NCI-H526 treated with DMSO at 0.1 percent for 48 hours (cell line): ENCODE measurements at regions not wholly inside any gene's neighbourhood (a gene's known extent, or its start where the extent isn't known, plus 50 kb on each side); places are given as distances from the start of the nearest gene placed in this dataset.

Experiments used
- DNase-seq: peaks from one replicate; lab custom pipeline; 2025; lab: John Stamatoyannopoulos, UW

DNA sequence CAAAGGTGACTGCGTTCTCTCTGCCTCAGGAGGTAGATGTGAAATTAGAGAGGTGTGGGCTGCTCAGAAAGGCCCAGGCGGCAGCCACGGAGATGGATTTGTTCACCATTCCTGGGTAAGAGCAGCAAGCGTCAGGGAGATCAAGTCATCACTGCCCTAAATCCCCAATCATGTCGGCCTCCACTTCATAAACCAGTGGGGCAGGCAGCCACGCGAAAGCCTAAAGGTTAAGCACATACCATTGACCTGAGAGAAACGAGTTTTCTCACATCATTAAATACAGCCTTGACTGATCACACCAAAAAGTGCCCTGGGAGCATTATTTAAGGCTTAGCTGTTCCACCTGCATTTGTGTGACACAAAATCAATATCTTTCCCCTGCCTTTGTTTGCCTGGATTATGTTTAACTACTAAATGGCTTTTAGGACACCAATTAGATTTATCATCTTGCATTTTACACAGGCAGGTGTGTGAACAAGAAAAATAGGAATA, 50.7 kb upstream of the FOXB1 start:
- no peak for DNase-seq

DNA sequence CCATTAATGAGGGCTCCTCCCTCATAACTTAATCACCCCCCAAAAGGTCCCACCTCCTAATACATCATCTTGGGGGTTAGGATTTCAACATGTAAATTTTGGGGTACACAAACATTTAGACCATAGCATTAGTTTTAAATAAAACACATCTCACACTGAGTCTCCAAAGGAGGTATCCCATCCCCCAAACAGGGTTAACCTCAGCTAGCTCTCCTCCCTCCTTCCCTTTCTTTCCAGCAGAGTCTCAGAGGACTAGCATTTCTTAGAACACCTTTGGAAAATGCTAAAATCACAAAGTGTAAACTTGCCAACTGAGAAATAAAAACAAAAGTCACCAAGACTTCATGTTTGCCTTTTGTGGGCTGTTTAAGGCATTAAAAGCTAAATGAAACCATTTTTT, 51.2 kb upstream of the FOXB1 start:
- DNase-seq, result no peak

DNA sequence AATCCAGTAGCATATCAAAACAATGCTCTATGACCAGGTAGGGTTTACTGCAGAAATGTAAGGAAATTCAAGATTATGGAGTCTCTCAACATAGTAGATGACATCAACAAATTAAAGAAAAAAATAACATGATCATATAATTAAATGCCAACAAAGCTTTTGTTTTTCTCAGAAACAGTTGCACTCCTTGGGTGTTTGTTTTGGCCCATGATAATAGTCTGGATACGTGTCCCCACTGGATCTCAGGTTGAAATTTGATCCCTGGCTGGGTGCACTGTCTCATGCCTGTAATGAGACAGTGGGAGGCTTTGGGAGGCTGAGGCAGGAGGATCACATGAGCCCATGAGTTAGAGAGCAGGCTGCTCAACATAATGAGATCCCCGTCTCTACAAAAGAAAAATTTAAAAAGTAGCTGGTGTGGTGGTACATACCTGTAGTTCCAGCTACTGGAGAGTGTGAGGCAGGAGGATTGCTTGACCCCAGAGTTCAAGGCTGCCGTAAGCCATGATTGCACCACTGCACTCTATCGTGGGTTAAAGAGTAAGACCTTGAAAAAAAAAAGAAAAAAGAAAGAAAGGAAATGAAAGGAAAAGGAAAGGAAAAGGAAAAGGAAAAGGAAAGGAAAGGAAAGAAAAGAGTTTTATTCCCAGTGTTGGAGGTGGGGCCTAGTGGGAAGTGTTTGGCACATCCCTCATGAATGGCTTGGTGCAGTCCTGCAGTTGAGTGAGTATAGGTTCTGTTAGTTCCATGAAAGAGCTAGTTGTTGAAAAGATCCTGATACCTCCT, 53.3 kb upstream of the FOXB1 start:
- no peak for DNase-seq

DNA sequence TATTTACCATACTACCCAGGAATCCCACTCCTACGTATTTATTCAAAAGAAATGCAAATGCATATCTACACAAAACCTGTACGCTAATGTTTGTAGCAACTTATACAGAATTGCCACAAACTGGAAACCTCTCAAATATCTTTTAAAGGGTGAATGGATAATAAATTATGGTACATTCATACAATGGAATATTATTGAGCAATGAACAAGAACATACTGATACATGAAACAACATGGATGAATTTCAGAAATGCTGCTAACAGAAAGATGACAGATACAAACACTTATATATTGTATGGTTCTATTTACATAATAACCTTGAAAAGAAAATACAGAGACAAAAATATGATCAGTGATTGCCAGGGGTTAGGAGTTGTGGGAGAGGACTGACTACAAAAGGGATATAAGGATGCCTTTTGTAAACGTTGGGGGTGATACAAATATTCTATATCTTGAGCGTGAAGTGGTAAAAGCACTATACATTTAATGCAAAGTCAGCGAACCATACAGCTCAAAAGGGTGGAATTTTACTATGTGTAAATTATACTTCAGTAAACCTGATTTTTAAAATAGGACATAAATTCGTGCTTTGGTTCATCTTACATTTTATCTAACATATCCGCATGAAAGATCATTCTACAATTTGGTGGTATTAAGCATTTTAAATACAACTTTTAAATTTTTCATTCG, 55.0 kb upstream of the FOXB1 start:
- peak; percentile 11 for DNase-seq

DNA sequence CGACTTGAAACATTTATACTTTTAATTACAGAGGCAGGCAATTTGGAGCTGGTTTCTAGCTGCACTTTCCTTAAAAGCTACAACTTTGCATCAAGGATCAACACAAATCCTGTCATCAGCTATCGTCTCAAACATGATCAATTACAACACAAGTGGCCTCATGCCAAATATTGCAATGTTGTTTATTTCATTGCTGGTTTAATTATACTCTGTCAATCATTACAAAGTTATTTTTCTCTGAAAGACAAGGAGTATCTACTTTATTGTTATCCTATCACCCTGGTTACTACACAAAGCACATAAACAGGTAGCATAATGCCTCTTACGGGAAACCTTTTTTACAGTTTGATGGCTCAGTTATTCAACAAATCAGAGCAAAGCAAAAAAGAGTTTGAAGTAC, 58.0 kb upstream of the FOXB1 start:
- no peak for DNase-seq

DNA sequence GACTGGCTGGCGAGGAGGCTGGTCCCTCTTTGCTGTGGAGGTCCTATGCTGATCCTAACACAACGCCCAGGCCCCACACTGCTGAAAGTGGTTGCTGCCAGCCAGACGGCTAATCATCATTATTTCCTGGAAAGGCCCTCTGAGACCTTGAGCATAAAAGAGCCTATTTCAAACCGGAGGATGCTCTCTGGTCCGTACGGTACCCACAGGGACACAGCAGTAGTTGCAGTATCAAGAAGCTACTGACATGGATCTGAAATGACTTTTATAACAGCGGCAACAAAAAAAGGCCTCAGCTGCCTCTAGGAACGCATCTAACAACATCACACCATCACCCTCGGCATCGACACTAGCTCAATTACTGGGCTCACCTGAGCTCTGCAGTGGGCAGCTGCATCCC, 59.1 kb upstream of the FOXB1 start:
- no peak for DNase-seq

DNA sequence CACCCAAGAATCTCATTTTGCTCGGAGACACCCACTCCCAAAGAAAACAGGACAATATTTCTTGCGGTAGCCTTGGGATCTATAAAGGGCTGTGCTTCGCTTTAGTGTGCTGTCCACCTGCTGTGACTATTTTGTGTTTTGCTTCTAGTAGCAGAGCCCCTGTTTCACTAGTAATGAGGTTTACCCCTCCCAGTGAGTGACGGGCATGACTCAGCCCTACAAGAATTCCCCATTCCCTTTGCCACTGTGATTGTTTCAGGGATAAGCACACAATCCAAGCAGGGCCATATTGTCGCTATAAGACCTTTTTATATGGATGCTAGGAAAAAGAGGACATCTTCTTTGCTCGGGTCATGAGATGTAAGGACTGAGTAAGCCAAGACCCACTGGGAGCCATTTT, 62.5 kb upstream of the FOXB1 start:
- DNase-seq, result no peak

DNA sequence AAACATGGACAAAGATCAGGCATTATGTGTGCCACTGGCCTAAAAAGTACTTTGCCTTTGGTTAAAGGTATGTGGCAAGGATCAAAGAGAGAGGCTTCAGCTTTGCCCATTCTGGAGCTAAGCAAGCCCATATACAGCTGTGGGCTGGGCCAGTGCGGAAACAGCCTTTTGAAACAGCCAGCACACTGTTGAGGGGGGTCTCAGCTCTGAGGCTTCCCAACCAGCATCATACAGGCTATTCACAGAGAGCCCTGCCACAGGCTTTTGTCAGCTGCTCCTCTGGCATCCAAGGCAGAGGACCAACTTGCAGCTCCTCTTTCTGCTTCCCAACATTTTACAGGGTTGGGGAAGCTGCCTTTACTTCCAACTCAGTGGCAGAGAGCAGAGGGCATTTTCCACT, 63.2 kb upstream of the FOXB1 start:
- DNase-seq, result no peak

DNA sequence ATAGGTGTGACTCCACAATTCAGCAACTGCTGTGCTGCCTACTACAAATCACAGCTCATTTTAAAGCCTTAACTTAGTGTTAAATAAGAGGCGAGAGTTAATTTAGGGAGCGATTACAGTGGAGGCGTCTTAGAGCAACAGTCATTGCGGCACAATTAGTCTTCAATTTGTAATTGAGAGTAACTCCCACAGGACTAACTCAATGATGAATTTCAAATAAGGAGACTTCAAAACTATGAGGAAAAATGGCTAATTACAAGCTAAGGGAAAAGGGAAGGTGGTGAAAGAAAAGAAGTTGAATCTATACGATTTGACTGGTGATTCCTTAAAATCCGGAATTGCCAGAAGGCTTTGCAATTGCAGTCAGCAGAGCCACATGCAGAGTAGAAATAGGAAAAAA, 63.7 kb upstream of the FOXB1 start:
- no peak for DNase-seq

DNA sequence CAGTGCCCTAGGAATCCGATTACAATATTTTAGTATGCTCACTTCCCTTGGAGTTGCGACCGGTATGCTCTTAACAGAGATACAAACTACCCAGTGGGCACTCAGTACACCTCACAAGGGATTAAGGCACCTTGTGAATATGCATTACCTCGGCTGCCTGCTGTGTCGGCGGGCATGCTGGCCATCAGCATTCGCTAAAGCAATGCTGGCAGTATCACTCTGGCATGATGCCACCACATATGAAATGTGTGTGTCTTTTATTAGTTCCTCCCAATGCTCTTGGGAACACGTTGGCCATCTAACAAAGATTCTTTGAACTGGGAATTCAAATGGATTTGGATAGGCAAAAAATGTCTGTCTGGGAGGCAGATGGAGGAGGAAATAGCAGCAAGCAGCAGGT, 67.4 kb upstream of the FOXB1 start:
- DNase-seq, result peak; percentile 78

DNA sequence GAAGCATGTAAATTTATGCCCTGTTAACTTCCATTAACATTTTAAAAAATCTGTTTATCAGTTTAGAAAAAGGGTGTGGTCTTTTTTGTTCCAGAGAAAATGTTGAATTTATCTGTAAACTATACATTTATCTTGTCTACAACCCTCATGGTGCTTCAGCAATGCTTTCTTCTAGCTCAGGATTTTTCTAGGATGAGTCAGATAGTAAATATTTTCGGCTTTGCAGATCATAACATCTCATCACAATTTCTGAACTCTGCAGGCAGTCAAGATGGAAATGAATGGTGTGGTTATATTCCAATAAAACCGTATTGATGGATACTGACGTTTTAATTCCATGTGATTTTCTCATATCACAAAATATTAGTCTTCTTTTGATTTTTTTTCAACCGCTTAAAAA, 70.5 kb upstream of the FOXB1 start:
- DNase-seq, result no peak

DNA sequence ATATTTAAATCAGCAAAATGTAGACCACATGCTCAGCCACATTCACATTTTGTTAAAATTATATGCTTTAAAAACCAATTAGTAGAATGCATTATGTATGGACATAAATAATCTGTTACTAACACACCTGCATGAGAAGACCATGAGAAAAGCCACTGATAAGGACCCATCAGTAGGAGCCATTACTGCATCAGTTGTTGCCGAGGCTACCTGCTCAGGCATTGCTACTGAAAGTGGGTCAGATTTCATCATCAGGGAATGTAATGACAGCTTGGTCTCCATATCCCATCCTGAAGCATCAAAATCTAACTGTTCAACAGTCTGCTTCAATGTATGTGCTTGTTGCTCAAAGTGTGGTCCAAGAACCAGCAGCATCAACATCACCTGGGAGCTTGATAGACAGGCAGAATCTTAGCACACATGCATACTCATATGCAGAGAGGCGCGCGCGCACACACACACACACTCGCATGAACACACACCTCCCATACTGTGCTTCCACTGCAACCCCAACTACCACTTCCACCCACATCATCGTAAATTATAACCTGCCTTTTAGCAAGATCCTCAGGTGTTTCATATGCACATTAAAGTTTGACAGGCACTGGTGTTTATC, 72.4 kb upstream of the FOXB1 start:
- DNase-seq, result no peak

DNA sequence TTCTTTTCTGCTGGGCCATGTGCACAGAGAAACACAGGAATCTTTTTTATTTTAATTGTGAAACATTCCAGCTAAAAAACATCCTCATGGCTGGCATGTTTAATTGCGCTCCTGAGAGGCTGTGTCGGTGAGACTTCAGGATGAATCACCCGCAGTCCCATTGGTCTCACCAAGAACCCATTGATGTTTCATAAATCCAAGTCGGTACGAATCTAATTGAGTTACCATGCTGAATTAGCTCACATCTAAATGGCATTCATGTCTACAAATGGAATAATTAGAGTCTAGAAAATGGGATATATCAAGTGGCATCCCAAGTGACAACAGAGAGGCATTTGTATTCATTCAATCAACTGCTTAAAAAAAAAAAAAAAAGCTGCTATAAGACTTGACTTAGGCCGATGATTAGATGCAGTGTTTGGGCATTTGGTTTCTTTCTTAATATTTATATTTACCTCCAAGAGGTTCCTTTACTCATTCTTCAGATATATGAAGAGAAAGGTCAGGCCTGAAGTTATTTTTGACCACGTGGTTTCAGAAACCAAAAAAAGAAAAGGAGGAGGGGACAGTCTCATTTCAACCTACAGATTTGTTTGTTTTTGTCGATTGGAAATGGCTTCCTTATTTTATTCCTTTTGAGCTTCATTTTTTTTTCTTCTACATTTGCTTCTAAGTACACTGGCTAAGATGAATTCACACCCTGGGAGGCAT, 79.1 kb upstream of the FOXB1 start:
- no peak for DNase-seq

DNA sequence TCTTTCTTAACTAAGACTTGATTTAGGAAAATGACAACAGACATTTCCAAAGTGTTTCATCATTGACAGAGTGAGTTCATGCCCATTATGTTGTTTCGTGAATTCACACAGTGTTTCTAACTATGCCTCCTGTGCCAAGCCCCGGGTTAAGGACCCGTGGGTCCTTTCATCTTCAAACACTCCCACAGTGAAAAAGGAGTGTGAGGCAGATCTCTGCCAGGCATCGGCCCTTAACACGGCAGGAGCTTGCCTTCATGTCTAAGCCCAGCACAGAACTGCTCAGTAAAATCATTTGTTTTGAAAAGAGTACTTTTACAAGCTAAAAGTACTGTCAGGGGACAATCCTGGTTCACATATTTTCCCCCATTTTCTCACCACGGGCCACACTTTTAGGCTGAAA, 80.0 kb upstream of the FOXB1 start:
- DNase-seq, result no peak

DNA sequence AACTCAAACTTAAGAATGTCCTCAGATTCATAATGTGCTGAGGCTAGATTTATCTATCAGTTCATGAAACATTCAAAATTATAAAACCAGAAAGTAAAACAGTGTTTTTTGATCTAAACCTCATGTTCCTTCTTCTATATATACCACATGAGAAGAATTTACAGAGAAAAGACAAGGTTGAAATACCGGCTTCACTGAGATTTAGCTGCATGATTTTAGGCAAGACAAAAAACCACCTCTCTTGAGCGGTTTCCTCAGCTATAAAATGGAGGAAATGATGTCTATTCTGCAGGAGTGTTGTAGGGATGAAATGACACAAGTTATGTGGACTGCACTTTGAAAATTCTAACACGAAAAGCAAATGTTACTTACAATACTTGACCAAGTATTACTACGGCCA, 80.6 kb upstream of the FOXB1 start:
- no peak for DNase-seq

DNA sequence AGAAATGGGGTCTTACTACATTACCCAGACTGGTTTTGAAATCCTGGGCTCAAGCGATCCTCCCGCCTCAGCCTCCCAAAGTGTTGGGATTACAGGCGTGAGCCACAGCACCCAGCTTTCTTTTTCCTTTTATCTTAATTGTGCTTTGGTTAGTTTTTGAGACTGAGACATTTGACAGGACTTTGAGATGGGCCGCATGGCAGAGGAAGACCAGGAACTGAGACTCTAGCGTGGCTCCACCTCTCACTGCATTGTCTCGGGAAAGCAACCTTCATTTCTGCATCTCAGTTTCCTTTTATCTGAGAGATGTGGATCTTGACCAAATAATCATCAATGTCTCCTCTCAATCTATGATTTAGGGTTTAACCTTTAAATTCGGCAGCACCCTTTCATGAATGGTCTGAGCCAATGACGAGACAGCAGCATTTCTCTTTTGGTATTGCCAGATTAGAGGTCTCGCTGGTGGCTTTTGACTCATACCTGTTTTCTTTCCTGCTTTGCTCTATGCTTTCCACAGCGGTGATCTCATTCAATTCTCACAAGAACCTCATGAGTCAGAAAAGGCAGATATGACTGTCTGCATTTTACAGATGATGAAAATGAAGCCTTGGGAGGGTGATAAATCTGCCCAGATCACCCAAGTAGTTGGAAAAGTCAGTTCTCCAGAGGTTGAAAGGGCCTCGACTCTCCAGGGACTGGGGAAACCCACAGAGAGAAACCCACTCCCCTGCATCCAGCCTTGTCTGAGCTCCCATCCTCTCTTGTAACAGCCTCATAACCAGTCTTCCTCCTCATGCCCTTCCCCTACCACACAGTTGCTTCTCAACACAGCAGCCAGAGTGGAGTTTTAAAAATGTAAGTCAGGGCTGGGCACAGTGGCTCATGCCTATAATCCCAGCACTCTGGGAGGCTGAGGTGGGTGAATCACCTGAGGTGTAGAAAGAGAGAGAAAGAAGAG, 84.8 kb upstream of the FOXB1 start:
- DNase-seq, result no peak

DNA sequence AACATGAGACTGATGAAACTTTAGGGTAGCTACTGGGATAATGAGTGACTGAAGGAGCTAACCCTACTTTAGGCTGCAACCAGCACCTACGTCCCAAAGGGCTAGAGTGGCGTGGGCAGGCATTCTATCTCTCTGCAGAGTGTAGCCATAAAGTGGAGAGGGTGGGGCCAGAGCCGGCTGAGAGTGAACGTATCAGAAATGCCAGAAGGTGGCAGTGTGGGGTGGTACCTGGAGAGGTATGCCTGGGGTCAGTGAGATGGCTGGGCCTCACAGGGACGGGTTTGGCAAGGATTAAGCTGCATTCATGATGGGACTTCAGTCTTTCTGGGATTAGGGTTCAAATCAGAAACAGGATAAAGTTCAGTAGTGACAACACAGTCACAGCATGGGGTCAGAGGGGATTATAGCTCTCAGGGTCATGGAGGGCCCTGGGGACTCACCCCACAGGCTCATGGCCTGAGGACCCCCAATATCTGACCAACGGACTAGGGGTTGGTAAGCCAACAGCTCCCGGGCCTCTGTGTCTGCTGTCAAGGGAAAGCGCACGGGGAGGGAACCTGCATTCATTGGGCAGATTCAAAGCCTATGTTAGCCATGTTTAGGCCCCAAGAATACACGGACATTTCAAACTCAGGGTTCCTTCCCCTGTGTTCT, 86.5 kb upstream of the FOXB1 start:
- peak; percentile 62 for DNase-seq

DNA sequence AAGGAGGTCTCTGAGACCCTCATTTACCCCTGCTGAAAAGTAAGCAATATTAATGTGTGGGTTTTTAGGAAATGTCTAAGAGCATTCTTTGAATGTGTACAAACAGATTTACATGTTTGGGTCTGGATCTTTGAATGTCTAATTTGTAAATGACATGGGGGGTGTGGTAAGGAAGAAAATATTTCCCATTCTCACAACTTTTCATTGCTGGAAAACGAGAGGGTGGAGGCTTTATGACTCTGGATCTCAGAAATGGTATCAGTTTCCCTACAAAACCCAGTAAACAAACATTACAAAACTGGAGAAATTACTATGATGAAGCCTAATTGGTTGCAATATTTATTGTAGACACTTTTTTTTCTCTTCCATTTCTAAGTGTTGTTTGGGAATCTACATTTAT, 98.1 kb upstream of the FOXB1 start:
- DNase-seq, result no peak

DNA sequence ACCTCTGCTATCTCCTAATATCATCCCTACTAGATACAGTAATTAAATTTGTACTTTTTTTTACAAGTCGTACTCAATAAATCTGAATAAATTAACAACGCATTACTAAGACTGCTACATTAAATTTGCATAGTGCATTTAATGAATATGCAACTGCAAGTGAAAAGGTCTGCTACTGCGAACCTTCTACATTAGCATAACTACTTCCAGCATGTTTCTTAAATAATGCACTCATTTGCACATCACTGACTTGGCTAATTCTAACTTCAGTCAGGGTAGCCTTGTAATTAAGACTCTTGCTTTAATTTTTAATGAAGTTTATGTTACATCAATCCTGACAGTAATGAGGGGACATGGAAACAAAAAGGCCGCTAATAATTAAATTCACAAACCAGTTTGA, 98.9 kb upstream of the FOXB1 start:
- no peak for DNase-seq

DNA sequence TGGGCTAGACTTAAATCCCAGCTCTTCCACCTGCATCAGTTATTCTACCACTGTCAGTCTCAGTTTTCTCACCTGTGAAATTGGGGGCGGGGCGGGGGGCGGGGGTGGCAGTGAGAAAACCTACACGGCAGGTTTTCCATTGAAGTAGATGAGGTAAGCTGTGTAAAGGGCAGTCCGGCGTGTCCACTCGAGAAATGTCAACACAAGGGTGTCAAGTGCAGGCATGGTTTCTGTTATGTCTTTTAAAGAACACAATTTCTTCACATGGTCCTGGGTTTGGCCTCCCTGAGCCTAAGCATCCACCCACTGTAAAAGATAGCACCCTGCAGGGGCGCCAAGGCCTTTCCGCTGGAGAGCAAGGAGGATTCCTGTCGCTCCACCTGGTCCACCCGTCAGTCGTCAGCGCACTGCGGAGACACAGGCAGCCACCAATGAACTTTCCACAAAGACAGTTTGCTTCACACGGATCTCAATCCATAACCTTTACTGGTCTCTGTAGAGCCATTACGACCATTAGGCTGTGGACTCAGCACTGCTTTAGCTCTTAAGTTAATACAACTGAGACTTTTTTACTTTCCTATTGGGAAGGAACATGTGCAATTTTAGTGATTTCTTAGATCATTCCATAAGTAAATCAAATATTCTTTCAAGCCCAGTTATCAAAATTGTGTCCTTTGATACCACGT, 99.5 kb upstream of the FOXB1 start:
- peak; percentile 21 for DNase-seq
